GM04503 (cell line): ENCODE measurements at regions not wholly inside any gene's neighbourhood (a gene's known extent, or its start where the extent isn't known, plus 50 kb on each side); places are given as distances from the start of the nearest gene placed in this dataset.

Experiments used
- DNase-seq: peaks from one replicate; pipeline ENCODE4 v3.0.0-alpha.2; 2012; ENCODE audit warnings: low read depth

- no peak for DNase-seq
Observed at GRCh38 chr11:131192628-131193027, 177.8 kb upstream of the NTM start.

GRCh38 chr11:131193031-131193501 is 177.3 kb upstream of the NTM start:
- no peak for DNase-seq

- DNase-seq, result no peak
Observed at GRCh38 chr11:131194726-131195125, 175.7 kb upstream of the NTM start.

GRCh38 chr11:131195661-131196517 is 174.5 kb upstream of the NTM start:
- peak; percentile 4 for DNase-seq

- DNase-seq, result no peak
Observed at GRCh38 chr11:131198161-131199014, 172.0 kb upstream of the NTM start.

GRCh38 chr11:131199015-131199280 is 171.5 kb upstream of the NTM start:
- no peak for DNase-seq

GRCh38 chr11:131201674-131202073 is 168.7 kb upstream of the NTM start:
- no peak for DNase-seq

GRCh38 chr11:131203040-131203439 is 167.4 kb upstream of the NTM start:
- DNase-seq, result no peak

GRCh38 chr11:131204282-131204681 is 166.1 kb upstream of the NTM start:
- DNase-seq, result no peak

- no peak for DNase-seq
Observed at GRCh38 chr11:131204765-131205380, 165.5 kb upstream of the NTM start.

- DNase-seq, result no peak
Observed at GRCh38 chr11:131206671-131207070, 163.7 kb upstream of the NTM start.

GRCh38 chr11:131207901-131208300 is 162.5 kb upstream of the NTM start:
- no peak for DNase-seq

- no peak for DNase-seq
Observed at GRCh38 chr11:131217313-131218310, 152.8 kb upstream of the NTM start.

GRCh38 chr11:131218542-131218941 is 151.9 kb upstream of the NTM start:
- DNase-seq, result no peak

- DNase-seq, result no peak
Observed at GRCh38 chr11:131219646-131220045, 150.8 kb upstream of the NTM start.

- no peak for DNase-seq
Observed at GRCh38 chr11:131223198-131223991, 147.0 kb upstream of the NTM start.

GRCh38 chr11:131228378-131228777 is 142.0 kb upstream of the NTM start:
- no peak for DNase-seq

- no peak for DNase-seq
Observed at GRCh38 chr11:131229221-131229620, 141.2 kb upstream of the NTM start.

- DNase-seq, result no peak
Observed at GRCh38 chr11:131231317-131231940, 139.0 kb upstream of the NTM start.

GRCh38 chr11:131232261-131232660 is 138.2 kb upstream of the NTM start:
- DNase-seq, result no peak
